ENCODE measurements at regions not wholly inside any gene's neighbourhood (a gene's known extent, or its start where the extent isn't known, plus 50 kb on each side); places are given as distances from the start of the nearest gene placed in this dataset.
A peak's percentile ranks its signal among the peaks of the same experiment; 100 is the strongest.

DNA sequence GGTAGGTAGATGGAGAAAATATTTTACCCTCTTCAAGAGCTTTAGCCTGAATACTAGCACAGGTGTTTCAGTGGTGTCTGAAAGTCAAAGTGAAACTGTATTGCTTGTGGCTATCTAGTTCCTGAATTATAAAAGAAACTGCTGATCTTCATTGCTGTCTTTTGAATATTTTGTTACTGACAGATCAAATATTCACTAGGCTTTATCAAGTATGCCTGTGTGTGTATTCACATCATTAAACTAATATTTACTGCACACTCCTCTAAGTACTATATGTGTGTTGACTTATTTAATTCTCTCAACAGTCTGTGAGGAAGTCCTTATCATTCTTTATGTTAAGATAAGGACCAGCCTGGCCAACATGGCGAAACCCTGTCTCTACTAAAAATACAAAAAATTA is 139.6 kb downstream of the SOCS6 start:
- TF ChIP-seq POLR2A (IDR thresholded peaks at IDR 0.05; ENCODE audit: low read depth, low read length), result no peak
- DNase-seq (ENCODE audit: insufficient read length, low spot score) (no peak), FAIRE-seq (no peak)

- no peak for FAIRE-seq
- DNase-seq (ENCODE audit: insufficient read length, low spot score), result no peak
- no peak for TF ChIP-seq POLR2A (IDR thresholded peaks at IDR 0.05; ENCODE audit: low read depth, low read length)
These were observed 138.0 kb downstream of the SOCS6 start for GRCh38 chr18:70426818-70427217.

- no peak for TF ChIP-seq POLR2A (IDR thresholded peaks at IDR 0.05; ENCODE audit: low read depth, low read length)
- DNase-seq (ENCODE audit: insufficient read length, low spot score), result no peak
- no peak for FAIRE-seq
These were observed 136.4 kb downstream of the SOCS6 start for GRCh38 chr18:70425236-70425635.

- FAIRE-seq (no peak), DNase-seq (ENCODE audit: insufficient read length, low spot score) (no peak)
- TF ChIP-seq POLR2A (IDR thresholded peaks at IDR 0.05; ENCODE audit: low read depth, low read length), result no peak
These were observed 135.1 kb downstream of the SOCS6 start for GRCh38 chr18:70423988-70424387.

DNA sequence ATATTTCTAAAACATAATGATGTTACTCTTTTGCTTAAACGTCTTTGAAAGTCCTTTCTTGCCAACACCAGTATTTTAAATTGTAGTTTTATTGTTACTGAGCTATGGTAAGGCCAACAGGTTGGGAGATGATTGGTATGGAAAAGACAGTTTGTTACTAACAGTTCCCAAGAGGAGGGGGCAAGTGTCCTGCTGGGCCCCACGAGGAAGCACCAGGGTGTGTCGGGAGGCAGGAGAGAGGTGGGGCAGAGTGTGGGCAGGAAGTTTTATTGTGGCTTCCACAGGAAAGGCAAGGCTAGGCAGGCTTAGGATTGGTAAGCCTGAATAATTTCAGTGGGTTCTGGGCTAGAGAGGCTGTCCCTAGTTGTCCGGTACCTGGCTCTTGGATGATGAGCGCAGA is 134.3 kb downstream of the SOCS6 start:
- TF ChIP-seq POLR2A (IDR thresholded peaks at IDR 0.05; ENCODE audit: low read depth, low read length), result no peak
- FAIRE-seq (no peak), DNase-seq (ENCODE audit: insufficient read length, low spot score) (no peak)

DNA sequence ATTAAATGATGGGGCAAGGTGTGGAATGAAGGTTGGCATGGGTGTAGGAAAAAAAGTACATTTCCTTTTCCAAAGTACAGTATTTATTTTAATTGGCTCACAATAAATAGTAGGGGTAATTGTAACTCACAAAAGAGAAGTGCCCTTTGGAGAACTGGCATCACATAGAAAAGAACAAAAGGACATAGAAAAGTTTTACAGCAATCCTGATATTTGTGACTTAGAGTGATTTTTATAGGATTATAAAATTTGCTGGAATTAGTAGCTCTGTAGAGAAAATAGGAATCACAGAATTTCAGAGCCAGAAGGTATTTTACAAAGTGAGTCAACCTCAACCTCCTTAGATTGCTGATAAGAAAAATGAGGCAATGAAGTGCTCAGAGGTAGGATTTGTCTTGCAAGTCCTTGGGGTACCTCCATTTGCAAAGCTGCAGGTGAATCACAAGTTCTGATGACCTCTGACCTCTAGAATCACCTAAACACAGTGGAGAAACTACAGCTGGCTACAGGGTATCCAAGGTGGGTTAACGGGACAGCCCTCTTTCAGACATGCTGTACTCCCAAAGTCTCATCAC is 133.6 kb downstream of the SOCS6 start:
- DNase-seq (ENCODE audit: insufficient read length, low spot score) (no peak), FAIRE-seq (no peak)
- no peak for TF ChIP-seq POLR2A (IDR thresholded peaks at IDR 0.05; ENCODE audit: low read depth, low read length)

GRCh38 chr18:70421471-70422390 is 132.9 kb downstream of the SOCS6 start:
- DNase-seq (ENCODE audit: insufficient read length, low spot score) (peak; percentile 37), FAIRE-seq (no peak)
- no peak for TF ChIP-seq POLR2A (IDR thresholded peaks at IDR 0.05; ENCODE audit: low read depth, low read length)

DNA sequence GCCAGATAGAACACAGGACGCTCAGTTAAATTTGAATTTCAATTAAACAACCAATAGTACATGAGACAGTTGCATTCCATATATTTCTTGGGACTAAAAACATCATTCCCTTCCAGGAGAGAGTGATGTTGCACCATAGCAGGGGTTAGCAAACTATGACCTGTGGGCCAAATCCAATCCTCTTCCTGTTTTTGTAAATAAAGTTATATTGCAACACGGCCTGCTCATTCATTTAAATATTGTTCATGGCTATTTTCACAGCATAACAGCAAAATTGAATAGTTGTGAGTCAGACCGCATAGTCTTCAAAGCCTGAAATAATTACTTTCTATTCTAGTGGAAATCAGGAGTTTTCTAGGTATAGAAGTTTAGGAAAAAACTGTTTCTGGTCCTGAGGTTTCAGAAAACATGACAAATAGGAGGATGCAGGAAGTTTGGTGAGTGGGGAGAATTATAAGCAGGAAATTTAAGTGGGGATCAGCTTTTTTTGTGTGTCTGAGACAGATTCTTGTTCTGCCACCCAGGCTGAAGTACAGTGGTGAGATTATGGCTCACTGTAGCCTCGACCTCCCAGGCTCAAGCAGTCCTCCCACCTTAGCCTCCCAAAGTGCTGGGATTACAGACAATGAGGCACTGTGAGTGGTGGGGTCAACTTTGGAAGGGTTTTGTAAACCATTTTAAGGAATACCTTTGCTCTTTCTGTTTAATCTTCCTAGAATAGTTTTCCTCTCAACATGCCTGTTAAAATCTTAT is 131.5 kb downstream of the SOCS6 start:
- no peak for DNase-seq (ENCODE audit: insufficient read length, low spot score)
- no peak for FAIRE-seq
- TF ChIP-seq POLR2A (IDR thresholded peaks at IDR 0.05; ENCODE audit: low read depth, low read length), result no peak

DNA sequence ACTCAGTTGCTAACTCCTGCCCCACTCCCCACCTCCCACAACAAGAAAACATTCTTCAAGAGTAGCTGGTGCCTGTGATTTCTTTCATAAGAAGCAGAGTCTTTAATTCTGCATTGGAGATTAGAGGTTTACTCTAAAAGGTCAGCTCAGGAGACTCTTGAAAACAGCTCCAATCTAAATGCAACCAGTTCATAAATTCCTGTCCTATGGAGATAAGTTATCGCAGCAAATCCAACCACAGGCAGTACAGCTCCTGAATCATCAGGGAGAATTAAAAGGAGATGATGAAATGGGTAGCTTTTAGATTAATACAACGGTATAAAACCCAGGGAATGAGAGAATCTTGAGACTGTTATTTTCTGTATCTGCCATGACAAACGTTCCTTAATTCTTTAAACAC is 130.7 kb downstream of the SOCS6 start:
- FAIRE-seq, result no peak
- no peak for DNase-seq (ENCODE audit: insufficient read length, low spot score)
- no peak for TF ChIP-seq POLR2A (IDR thresholded peaks at IDR 0.05; ENCODE audit: low read depth, low read length)

DNA sequence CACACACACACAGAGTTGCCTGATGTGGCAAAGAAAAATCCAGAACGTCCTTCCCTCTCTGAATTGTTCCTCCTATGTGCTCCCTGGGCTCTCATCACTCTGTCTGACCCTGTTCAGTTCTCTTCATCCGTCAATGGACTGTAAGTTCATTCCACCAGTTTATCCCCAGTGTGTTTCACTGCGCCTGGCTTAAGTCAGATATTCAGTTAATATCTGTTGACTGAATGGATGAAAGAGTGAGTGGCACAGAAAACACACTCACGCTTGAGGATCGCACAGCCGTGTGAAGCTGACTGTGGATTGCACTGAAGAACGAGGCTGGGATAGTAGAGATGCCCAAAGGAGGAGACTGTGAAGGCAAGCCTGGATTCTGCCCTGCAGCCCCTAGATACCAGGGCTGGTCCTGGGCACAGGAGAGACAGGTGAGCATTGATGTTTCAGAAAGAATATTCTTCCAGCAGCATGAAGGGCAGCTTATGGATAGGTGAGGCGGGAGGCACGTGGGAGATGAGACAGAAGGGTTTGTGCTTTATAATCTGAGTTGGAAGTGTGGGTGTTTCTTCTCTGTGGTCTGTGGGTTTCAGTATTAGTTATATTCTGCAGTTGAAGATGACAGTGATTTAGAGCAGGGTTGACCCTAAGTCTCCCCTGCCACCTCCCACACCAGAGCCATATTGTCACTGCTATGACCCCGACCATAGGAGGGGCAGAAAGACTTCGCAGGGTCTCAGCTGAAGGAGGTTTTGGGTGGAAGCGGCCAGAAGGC is 129.9 kb downstream of the SOCS6 start:
- FAIRE-seq, result no peak
- TF ChIP-seq POLR2A (IDR thresholded peaks at IDR 0.05; ENCODE audit: low read depth, low read length), result no peak

GRCh38 chr18:70417847-70418246 is 129.0 kb downstream of the SOCS6 start:
- DNase-seq (ENCODE audit: insufficient read length, low spot score), result no peak
- FAIRE-seq, result no peak
- TF ChIP-seq POLR2A (IDR thresholded peaks at IDR 0.05; ENCODE audit: low read depth, low read length), result no peak

More for the DNA sequence above, 129.9 kb downstream of the SOCS6 start:
- no peak for DNase-seq (ENCODE audit: insufficient read length, low spot score)

GRCh38 chr18:70416496-70416895 is 127.7 kb downstream of the SOCS6 start:
- FAIRE-seq, result no peak
- no peak for DNase-seq (ENCODE audit: insufficient read length, low spot score)
- no peak for TF ChIP-seq POLR2A (IDR thresholded peaks at IDR 0.05; ENCODE audit: low read depth, low read length)

DNA sequence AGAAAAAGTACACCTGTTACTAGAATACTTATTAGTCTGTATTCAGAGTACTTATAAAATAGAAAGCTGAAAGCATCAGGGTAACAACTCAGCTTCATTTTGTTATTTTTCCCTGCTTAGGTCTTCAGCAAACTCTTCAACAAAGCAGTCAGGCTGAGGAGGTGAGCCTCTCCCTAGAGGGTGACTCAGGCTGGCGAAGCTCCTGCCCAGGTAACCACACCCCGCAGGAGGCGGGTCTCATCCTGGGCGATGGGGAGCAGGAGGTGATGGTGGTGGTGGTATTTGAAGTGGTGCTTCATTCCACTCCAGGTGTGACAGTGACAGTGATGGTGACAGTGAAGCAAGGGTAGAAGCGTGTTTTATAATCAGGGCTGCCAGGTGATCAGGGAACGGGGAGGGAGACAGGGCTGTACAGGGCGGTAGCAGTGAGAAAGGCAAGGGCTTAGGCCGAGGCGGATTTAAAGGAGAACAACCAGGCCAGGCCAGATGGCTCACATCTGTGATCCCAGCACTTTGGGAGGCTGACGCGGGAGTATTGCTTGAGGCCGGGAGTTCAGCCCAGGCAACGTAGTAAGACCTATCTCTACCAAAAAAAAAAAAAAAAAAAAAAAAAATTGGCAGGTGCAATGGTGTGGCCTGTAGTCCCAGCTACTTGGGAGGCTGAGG is 127.1 kb downstream of the SOCS6 start:
- FAIRE-seq, result no peak
- no peak for DNase-seq (ENCODE audit: insufficient read length, low spot score)
- no peak for TF ChIP-seq POLR2A (IDR thresholded peaks at IDR 0.05; ENCODE audit: low read depth, low read length)

Measured in H54 (cell line).